Naive thymus-derived CD8-positive, alpha-beta T cell (primary cell): ENCODE measurements at regions not wholly inside any gene's neighbourhood (a gene's known extent, or its start where the extent isn't known, plus 50 kb on each side); places are given as distances from the start of the nearest gene placed in this dataset.

Source experiments
- ATAC-seq, 2 donors: fragments of 150-1000 bp; cut with Tn5 transposase in 1 of 2; sonication (Bioruptor Pico), chemical (Tn5 transposase) in 1 of 2; 1 replicate in 1 of 2; 2 replicates in 1 of 2; pipeline ENCODE4 v1.10.0; 2021; ENCODE audit warnings: mild to moderate bottlenecking in 2 of 2, moderate library complexity in 2 of 2
- POLR2A ChIA-PET: fragments of 350-600 bp; sonication (Branson Sonifier 250); formaldehyde crosslinking; loops from one replicate; lab custom pipeline; 2021; ENCODE audit warnings: antibody characterized with exemption; lab: Charles Lee
- DNase-seq, 10 donors: peaks; one replicate each; pipeline versions ENCODE4 v3.0.0 to v3.0.0-alpha.2; 2020 to 2022
- H3K27ac Mint-ChIP-seq, 10 donors: one replicate each; pipeline ENCODE4 v1.8.0; 2020 to 2022; ENCODE audit warnings: mild to moderate bottlenecking in 10 of 10, mixed read lengths in 10 of 10, moderate library complexity in 4 of 10, inconsistent platforms in 1 of 10
- H3K27me3 Mint-ChIP-seq, 5 donors: one replicate each; pipeline ENCODE4 v1.8.0; 2021 to 2022; ENCODE audit warnings: mixed read lengths in 5 of 5
- H3K36me3 Mint-ChIP-seq, 3 donors: one replicate each; pipeline ENCODE4 v1.8.0; 2020 to 2022; ENCODE audit warnings: mixed read lengths in 3 of 3, mild to moderate bottlenecking in 2 of 3, inconsistent platforms in 1 of 3
- H3K4me1 Mint-ChIP-seq, 4 donors: one replicate each; pipeline ENCODE4 v1.8.0; 2021 to 2022; ENCODE audit warnings: mixed read lengths in 4 of 4
- H3K4me3 Mint-ChIP-seq, 10 donors: one replicate each; pipeline ENCODE4 v1.8.0; 2020 to 2022; ENCODE audit warnings: mild to moderate bottlenecking in 10 of 10, mixed read lengths in 10 of 10, moderate library complexity in 6 of 10, inconsistent platforms in 1 of 10
- H3K9me3 Mint-ChIP-seq, 9 donors: one replicate each; pipeline ENCODE4 v1.8.0; 2020 to 2022; ENCODE audit warnings: mixed read lengths in 9 of 9, mild to moderate bottlenecking in 3 of 9, inconsistent platforms in 1 of 9, moderate library complexity in 1 of 9

GRCh38 chr2:145724311-145724898 lies 1204.5 kb upstream of the ZEB2 start:
- Mint-ChIP-seq H3K4me3 (no peak overlapping the region), H3K36me3 (no peaks in the 10 kb centered on the region)
- POLR2A ChIA-PET, result no interaction called here

GRCh38 chr2:145723872-145724271 lies 1204.0 kb upstream of the ZEB2 start:
- H3K4me1 Mint-ChIP-seq, result peaks cover 0 to 3% (median 0%) of the 10 kb centered on the region in 4 donors
- H3K4me3 Mint-ChIP-seq, result no peak overlapping the region
- peaks cover 0 to 2% (median 0%) of the 10 kb centered on the region in 9 donors for H3K9me3 Mint-ChIP-seq
- ATAC-seq (no peak), DNase-seq (no peak)
- H3K27me3 Mint-ChIP-seq, result peaks cover 0 to 11% (median 2%) of the 10 kb centered on the region in 5 donors
- H3K36me3 Mint-ChIP-seq, result no peaks in the 10 kb centered on the region
- POLR2A ChIA-PET, result no interaction called here
- no peak overlapping the region for H3K27ac Mint-ChIP-seq

More at GRCh38 chr2:145724311-145724898, 1204.5 kb upstream of the ZEB2 start:
- no peak for ATAC-seq
- Mint-ChIP-seq H3K4me1 (peaks cover 0 to 3% (median 0%) of the 10 kb centered on the region in 4 donors), H3K9me3 (peaks cover 0 to 2% (median 0%) of the 10 kb centered on the region in 9 donors), H3K27me3 (peaks cover 0 to 11% (median 2%) of the 10 kb centered on the region in 5 donors), H3K27ac (no peak overlapping the region)
- DNase-seq, result no peak

- Mint-ChIP-seq H3K4me3 (no peak overlapping the region), H3K36me3 (no peaks in the 10 kb centered on the region), H3K27me3 (peaks cover 0 to 4% (median 0%) of the 10 kb centered on the region in 5 donors), H3K9me3 (peaks cover 0 to 2% (median 0%) of the 10 kb centered on the region in 9 donors), H3K4me1 (peaks cover 0 to 3% (median 0%) of the 10 kb centered on the region in 4 donors), H3K27ac (no peak overlapping the region)
- ATAC-seq, result no peak
- POLR2A ChIA-PET, result no interaction called here
- DNase-seq, result no peak
Measured at GRCh38 chr2:145721681-145722080, 1201.8 kb upstream of the ZEB2 start.

GRCh38 chr2:145715601-145716000 lies 1195.7 kb upstream of the ZEB2 start:
- Mint-ChIP-seq H3K4me3 (no peak overlapping the region), H3K4me1 (no peaks in the 10 kb centered on the region), H3K9me3 (peaks cover 0 to 9% (median 2%) of the 10 kb centered on the region in 9 donors), H3K27me3 (peaks cover 0 to 3% (median 0%) of the 10 kb centered on the region in 5 donors), H3K36me3 (no peaks in the 10 kb centered on the region), H3K27ac (no peak overlapping the region)
- no peak for ATAC-seq
- POLR2A ChIA-PET, result no interaction called here
- no peak for DNase-seq

GRCh38 chr2:145710303-145710702 lies 1190.4 kb upstream of the ZEB2 start:
- no peak overlapping the region for H3K27ac Mint-ChIP-seq
- ATAC-seq (no peak), DNase-seq (no peak)
- H3K4me3 Mint-ChIP-seq, result no peak overlapping the region
- H3K4me1 Mint-ChIP-seq, result no peaks in the 10 kb centered on the region
- POLR2A ChIA-PET, result no interaction called here
- peaks cover 0 to 25% (median 6%) of the 10 kb centered on the region in 9 donors for H3K9me3 Mint-ChIP-seq
- no peaks in the 10 kb centered on the region for H3K27me3 Mint-ChIP-seq
- no peaks in the 10 kb centered on the region for H3K36me3 Mint-ChIP-seq

GRCh38 chr2:145702305-145702704 lies 1182.4 kb upstream of the ZEB2 start:
- H3K27ac Mint-ChIP-seq, result no peak overlapping the region
- no peaks in the 10 kb centered on the region for H3K27me3 Mint-ChIP-seq
- POLR2A ChIA-PET, result no interaction called here
- H3K36me3 Mint-ChIP-seq, result no peaks in the 10 kb centered on the region
- H3K9me3 Mint-ChIP-seq, result peaks cover 0 to 22% (median 0%) of the 10 kb centered on the region in 9 donors
- ATAC-seq, result no peak
- H3K4me1 Mint-ChIP-seq, result no peaks in the 10 kb centered on the region
- H3K4me3 Mint-ChIP-seq, result no peak overlapping the region
- DNase-seq, result no peak

- H3K36me3 Mint-ChIP-seq, result no peaks in the 10 kb centered on the region
- POLR2A ChIA-PET, result no interaction called here
- no peak overlapping the region for H3K4me3 Mint-ChIP-seq
Measured at GRCh38 chr2:145692971-145693478, 1173.1 kb upstream of the ZEB2 start.

GRCh38 chr2:145691659-145692058 lies 1171.7 kb upstream of the ZEB2 start:
- Mint-ChIP-seq H3K4me3 (no peak overlapping the region), H3K27ac (no peak overlapping the region), H3K27me3 (no peaks in the 10 kb centered on the region), H3K36me3 (no peaks in the 10 kb centered on the region), H3K4me1 (peaks cover 0 to 14% (median 0%) of the 10 kb centered on the region in 4 donors), H3K9me3 (no peaks in the 10 kb centered on the region)
- DNase-seq (no peak), ATAC-seq (no peak)
- POLR2A ChIA-PET, result no interaction called here

More at GRCh38 chr2:145692971-145693478, 1173.1 kb upstream of the ZEB2 start:
- ATAC-seq, result no peak
- H3K4me1 Mint-ChIP-seq, result peaks cover 0 to 8% (median 0%) of the 10 kb centered on the region in 4 donors
- no peaks in the 10 kb centered on the region for H3K27me3 Mint-ChIP-seq
- DNase-seq, result no peak
- no peaks in the 10 kb centered on the region for H3K9me3 Mint-ChIP-seq
- no peak overlapping the region for H3K27ac Mint-ChIP-seq

GRCh38 chr2:145690183-145690778 lies 1170.4 kb upstream of the ZEB2 start:
- H3K27me3 Mint-ChIP-seq, result no peaks in the 10 kb centered on the region
- DNase-seq (no peak), ATAC-seq (no peak)
- H3K4me1 Mint-ChIP-seq, result peaks cover 0 to 14% (median 0%) of the 10 kb centered on the region in 4 donors
- H3K36me3 Mint-ChIP-seq, result no peaks in the 10 kb centered on the region
- peaks cover 0 to 2% (median 0%) of the 10 kb centered on the region in 9 donors for H3K9me3 Mint-ChIP-seq
- no peak overlapping the region for H3K4me3 Mint-ChIP-seq
- POLR2A ChIA-PET, result no interaction called here
- no peak overlapping the region for H3K27ac Mint-ChIP-seq

- peaks cover 0 to 2% (median 0%) of the 10 kb centered on the region in 9 donors for H3K9me3 Mint-ChIP-seq
- H3K27ac Mint-ChIP-seq, result no peak overlapping the region
- no peaks in the 10 kb centered on the region for H3K36me3 Mint-ChIP-seq
- no peak overlapping the region for H3K4me3 Mint-ChIP-seq
- no peaks in the 10 kb centered on the region for H3K27me3 Mint-ChIP-seq
- peaks cover 0 to 14% (median 0%) of the 10 kb centered on the region in 4 donors for H3K4me1 Mint-ChIP-seq
- ATAC-seq (no peak), DNase-seq (no peak)
- POLR2A ChIA-PET, result no interaction called here
Measured at GRCh38 chr2:145689277-145689676, 1169.4 kb upstream of the ZEB2 start.

- no peak overlapping the region for H3K4me3 Mint-ChIP-seq
- H3K9me3 Mint-ChIP-seq, result peaks cover 0 to 2% (median 0%) of the 10 kb centered on the region in 9 donors
- POLR2A ChIA-PET, result no interaction called here
- peaks cover 0 to 10% (median 0%) of the 10 kb centered on the region in 4 donors for H3K4me1 Mint-ChIP-seq
- DNase-seq, result no peak
- no peak overlapping the region for H3K27ac Mint-ChIP-seq
- H3K36me3 Mint-ChIP-seq, result no peaks in the 10 kb centered on the region
- ATAC-seq, result no peak
- no peaks in the 10 kb centered on the region for H3K27me3 Mint-ChIP-seq
Measured at GRCh38 chr2:145688156-145688555, 1168.2 kb upstream of the ZEB2 start.

- no peak overlapping the region for H3K4me3 Mint-ChIP-seq
- no peaks in the 10 kb centered on the region for H3K36me3 Mint-ChIP-seq
- H3K27me3 Mint-ChIP-seq, result no peaks in the 10 kb centered on the region
- POLR2A ChIA-PET, result no interaction called here
- no peak for DNase-seq
- H3K27ac Mint-ChIP-seq, result no peak overlapping the region
- peaks cover 0 to 6% (median 0%) of the 10 kb centered on the region in 4 donors for H3K4me1 Mint-ChIP-seq
- peaks cover 0 to 6% (median 0%) of the 10 kb centered on the region in 9 donors for H3K9me3 Mint-ChIP-seq
- ATAC-seq, result no peak
Measured at GRCh38 chr2:145687442-145688134, 1167.7 kb upstream of the ZEB2 start.
